ENCODE measurements at regions not wholly inside any gene's neighbourhood (a gene's known extent, or its start where the extent isn't known, plus 50 kb on each side); places are given as distances from the start of the nearest gene placed in this dataset.

DNA sequence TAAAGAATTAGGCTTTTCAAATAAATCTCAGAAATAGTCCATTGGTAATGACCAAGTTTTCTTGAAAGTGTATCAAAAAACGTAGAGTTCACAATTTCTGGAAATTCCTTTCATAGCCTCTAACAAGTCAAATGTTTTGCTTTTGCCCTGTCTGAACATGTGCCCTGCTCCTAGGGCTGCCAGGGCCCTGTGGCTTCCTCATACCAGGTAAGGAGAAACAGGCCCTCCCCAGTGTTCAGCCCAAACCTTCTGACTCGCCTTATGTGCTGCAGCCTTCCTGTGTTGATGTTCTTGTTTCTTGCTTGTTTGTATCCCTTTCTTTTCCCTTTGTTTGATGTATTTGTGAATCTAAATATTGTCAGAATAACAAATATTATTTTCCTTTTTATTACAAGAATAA, 146.1 kb upstream of the PACRGL start:
- no peak for DNase-seq (ENCODE audit: low read depth)
- TF ChIP-seq, protein P1, sequence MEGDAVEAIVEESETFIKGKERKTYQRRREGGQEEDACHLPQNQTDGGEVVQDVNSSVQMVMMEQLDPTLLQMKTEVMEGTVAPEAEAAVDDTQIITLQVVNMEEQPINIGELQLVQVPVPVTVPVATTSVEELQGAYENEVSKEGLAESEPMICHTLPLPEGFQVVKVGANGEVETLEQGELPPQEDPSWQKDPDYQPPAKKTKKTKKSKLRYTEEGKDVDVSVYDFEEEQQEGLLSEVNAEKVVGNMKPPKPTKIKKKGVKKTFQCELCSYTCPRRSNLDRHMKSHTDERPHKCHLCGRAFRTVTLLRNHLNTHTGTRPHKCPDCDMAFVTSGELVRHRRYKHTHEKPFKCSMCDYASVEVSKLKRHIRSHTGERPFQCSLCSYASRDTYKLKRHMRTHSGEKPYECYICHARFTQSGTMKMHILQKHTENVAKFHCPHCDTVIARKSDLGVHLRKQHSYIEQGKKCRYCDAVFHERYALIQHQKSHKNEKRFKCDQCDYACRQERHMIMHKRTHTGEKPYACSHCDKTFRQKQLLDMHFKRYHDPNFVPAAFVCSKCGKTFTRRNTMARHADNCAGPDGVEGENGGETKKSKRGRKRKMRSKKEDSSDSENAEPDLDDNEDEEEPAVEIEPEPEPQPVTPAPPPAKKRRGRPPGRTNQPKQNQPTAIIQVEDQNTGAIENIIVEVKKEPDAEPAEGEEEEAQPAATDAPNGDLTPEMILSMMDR (IDR thresholded peaks at IDR 0.05; ENCODE audit: low read depth, low read length, missing control alignments): no peak
- no peak overlapping the region for H3K4me3 ChIP-seq (ENCODE audit: low read depth, low read length)
- in situ Hi-C loops (cut with HindIII; ENCODE audit: low sequenced_read_pairs): no loop called here

DNA sequence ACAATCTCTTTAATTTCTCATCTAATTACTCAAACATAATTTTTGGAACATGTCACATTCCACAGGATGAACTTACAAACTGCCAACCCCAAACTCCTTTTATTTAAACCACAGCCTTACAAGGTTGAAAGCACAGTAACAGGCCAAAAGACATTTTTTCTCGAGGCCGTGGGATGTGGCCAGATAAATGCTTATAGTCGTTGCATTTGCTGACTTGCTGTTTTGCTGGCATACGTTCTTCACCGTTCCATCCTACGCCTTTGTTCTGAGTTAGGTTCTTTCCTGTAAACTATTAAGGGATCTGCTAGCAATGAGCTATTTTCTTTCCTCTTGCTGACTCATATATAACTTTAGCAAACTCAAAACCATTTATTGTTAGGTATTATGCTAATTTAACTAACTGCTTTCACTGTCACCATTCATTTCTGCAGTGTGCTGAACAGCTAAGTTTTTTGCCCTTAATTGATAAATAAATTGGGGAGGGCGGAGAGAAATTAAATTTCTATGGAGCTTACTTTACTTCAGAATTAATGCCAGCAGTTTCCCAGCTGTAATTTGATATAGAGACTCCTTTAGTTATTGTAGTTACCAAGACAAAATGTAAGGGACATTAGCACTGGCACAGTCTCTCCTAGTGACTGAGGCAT, 135.1 kb upstream of the PACRGL start:
- in situ Hi-C loops (cut with HindIII; ENCODE audit: low sequenced_read_pairs): no loop called here
- TF ChIP-seq, protein P1 (IDR thresholded peaks at IDR 0.05; ENCODE audit: low read depth, low read length, missing control alignments): no peak
- DNase-seq (ENCODE audit: low read depth): peak; percentile 86
- no peak overlapping the region for H3K4me3 ChIP-seq (ENCODE audit: low read depth, low read length)

DNA sequence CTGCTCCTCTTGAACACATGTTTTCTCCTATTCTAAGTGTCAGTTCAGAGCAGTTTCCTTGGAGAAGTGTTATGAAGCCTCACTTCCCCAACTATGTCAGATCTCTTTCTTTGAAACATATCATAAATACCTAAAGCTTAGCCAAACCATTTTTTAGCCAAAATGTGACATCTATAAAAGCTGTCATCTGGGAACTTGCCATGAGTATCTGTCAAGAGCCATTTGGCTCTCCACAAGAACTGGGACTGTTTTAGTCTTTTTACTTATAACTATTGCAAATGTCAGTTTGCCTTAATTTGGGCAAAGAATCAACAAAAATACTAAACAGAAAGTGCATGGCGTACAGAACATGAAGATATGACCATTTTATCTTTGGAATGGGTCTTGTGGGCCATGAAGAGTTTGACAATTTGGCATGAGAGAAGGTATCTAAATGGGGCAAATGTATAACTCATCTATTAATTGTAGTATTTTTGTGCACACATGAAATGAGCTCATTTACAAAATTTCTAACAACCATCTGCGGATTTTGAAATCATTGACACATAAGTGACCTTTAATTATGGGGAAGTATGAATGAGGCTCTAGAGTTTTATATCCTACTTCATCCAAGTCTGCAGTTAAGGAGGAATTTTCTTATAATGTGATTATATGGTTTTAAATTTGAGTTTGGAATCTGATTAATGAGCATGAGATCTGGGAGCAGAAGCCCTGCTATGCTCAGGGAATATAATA, 129.1 kb upstream of the PACRGL start:
- TF ChIP-seq, protein P1 (IDR thresholded peaks at IDR 0.05; ENCODE audit: low read depth, low read length, missing control alignments): no peak
- no peak for DNase-seq (ENCODE audit: low read depth)
- in situ Hi-C loops (cut with HindIII; ENCODE audit: low sequenced_read_pairs): no loop called here
- no peak overlapping the region for H3K4me3 ChIP-seq (ENCODE audit: low read depth, low read length)

DNA sequence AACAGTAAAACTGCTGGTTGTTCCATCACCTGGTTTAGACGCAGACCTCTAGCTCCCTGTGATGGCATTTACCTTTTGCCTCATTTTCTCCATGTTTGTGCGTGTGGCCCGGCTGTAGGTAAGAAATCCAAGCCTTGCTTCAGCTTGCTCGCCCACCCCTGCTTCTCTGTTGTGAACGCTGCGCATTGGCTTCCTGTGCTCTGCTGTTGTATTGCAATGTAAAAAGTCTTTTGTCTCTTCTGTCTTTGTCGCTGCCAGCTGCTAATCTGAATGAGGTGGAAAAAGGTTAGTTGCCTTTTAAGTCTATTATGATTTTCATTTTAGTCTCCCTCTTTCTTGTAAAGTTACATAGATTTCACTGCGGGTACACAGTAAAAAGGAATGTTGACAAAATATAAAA, 127.3 kb upstream of the PACRGL start:
- DNase-seq (ENCODE audit: low read depth): no peak
- in situ Hi-C loops (cut with HindIII; ENCODE audit: low sequenced_read_pairs): no loop called here
- TF ChIP-seq, protein P1 (IDR thresholded peaks at IDR 0.05; ENCODE audit: low read depth, low read length, missing control alignments): no peak
- no peak overlapping the region for H3K4me3 ChIP-seq (ENCODE audit: low read depth, low read length)

DNA sequence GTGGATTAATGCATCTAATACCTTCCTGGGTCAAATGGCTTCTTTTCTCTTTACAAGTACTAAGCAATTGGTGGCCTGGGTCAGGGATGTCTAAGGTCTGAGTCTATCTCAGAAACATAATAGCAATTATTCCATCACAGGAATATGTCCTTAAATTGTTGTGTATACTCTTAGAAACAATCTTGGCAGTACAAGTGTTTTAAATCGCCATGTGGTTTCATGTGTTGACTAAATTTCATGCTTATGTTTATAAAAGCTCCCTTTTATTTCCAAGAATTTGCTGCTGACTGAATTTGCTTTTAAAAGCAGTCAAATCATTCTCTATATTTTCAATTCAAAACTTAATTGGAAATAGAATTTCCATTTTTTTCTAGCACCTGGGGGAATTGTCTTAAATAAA, 125.3 kb upstream of the PACRGL start:
- in situ Hi-C loops (cut with HindIII; ENCODE audit: low sequenced_read_pairs): loop anchor here (5.0 kb wide), 2 partner anchors 37 to 53 kb away; no protein-coding TSS in a partner anchor
- TF ChIP-seq, protein P1 (IDR thresholded peaks at IDR 0.05; ENCODE audit: low read depth, low read length, missing control alignments): no peak
- no peak for DNase-seq (ENCODE audit: low read depth)
- no peak overlapping the region for H3K4me3 ChIP-seq (ENCODE audit: low read depth, low read length)

DNA sequence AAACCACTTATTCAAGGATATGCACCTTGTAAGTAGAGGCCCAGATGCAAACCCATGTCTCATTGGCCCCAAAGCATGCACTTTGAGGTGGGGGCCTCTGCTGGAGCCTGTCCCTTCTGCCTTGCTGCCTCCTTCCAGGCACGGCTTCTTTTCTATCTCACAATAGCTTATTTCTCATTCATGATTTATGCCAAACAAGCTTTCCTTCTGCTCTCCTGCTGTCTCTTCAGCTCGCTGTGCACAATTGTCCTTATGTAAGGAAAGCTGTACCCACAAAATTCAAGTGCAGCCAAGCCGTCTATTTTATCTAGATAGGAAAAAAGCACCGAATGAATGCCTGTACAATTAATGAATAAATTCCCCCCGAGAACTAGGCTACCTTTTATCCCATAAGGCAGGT, 124.8 kb upstream of the PACRGL start:
- H3K4me3 ChIP-seq (ENCODE audit: low read depth, low read length): no peak overlapping the region
- in situ Hi-C loops (cut with HindIII; ENCODE audit: low sequenced_read_pairs): loop anchor here (5.0 kb wide), 2 partner anchors 37 to 53 kb away; no protein-coding TSS in a partner anchor
- TF ChIP-seq, protein P1 (IDR thresholded peaks at IDR 0.05; ENCODE audit: low read depth, low read length, missing control alignments): no peak
- DNase-seq (ENCODE audit: low read depth): no peak

All from astrocyte of the cerebellum (primary cell).